ENCODE measurements at regions not wholly inside any gene's neighbourhood (a gene's known extent, or its start where the extent isn't known, plus 50 kb on each side); places are given as distances from the start of the nearest gene placed in this dataset.

DNA sequence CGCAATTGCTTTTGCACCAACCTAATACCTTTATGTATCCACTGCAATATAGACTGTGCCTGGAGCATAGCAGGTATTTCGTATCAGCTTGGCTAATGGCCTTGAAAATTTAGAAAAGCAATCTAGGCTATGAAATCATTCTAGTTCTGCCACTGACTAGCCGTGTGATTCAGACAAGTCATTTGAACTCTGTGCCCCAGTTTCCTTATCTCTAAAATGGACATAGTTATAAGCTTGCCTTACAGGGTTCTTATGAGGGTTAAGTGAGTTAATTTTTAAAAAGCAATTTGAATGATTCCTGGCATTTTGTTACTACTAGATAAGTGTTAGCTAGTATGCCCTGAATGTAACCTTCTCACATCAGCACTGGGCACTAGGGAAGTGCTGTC is 80.5 kb upstream of the PUM3 start:
- intact Hi-C loops (cut with DNase I): no loop called here
- Histone ChIP-seq H3K27me3 (no peaks in the 10 kb centered on the region), H3K4me3 (no peak overlapping the region), H3K27ac (no peak overlapping the region), H3K9me3 (no peaks in the 10 kb centered on the region), H3K4me1 (no peaks in the 10 kb centered on the region), H3K36me3 (no peaks in the 10 kb centered on the region)
- DNase-seq: no peak
- no peak for ATAC-seq
- TF ChIP-seq, protein P1, sequence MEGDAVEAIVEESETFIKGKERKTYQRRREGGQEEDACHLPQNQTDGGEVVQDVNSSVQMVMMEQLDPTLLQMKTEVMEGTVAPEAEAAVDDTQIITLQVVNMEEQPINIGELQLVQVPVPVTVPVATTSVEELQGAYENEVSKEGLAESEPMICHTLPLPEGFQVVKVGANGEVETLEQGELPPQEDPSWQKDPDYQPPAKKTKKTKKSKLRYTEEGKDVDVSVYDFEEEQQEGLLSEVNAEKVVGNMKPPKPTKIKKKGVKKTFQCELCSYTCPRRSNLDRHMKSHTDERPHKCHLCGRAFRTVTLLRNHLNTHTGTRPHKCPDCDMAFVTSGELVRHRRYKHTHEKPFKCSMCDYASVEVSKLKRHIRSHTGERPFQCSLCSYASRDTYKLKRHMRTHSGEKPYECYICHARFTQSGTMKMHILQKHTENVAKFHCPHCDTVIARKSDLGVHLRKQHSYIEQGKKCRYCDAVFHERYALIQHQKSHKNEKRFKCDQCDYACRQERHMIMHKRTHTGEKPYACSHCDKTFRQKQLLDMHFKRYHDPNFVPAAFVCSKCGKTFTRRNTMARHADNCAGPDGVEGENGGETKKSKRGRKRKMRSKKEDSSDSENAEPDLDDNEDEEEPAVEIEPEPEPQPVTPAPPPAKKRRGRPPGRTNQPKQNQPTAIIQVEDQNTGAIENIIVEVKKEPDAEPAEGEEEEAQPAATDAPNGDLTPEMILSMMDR (IDR thresholded peaks at IDR 0.05): no peak

- Histone ChIP-seq H3K27ac (no peak overlapping the region), H3K4me3 (no peak overlapping the region), H3K9me3 (no peaks in the 10 kb centered on the region), H3K4me1 (no peaks in the 10 kb centered on the region), H3K27me3 (no peaks in the 10 kb centered on the region), H3K36me3 (no peaks in the 10 kb centered on the region)
- ATAC-seq (no peak), DNase-seq (no peak)
- intact Hi-C loops (cut with DNase I): no loop called here
- TF ChIP-seq, protein P1 (IDR thresholded peaks at IDR 0.05): no peak
Observed at GRCh38 chr9:2923766-2924379, 80.0 kb upstream of the PUM3 start.

DNA sequence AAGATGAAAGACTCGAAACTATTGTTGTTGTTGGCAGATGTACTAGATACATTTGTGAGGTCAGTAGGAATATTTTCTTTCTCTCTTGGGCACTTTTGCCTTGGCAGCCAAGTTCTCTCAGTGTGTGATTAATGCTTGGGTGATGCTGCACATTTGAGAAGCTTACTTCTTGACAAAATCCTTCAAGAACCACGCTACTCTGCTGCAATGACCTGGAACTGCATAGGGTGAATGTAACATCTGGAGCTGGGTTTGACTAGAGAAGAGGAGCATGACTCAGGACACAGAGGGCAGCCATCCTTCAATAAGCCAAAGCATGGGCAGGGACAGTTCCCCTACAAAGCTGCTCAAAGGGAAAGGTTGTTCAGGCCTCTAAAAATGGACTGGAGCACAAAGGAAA is 75.5 kb upstream of the PUM3 start:
- no peaks in the 10 kb centered on the region for H3K9me3 ChIP-seq
- DNase-seq (no peak), ATAC-seq (no peak)
- no peaks in the 10 kb centered on the region for H3K27me3 ChIP-seq
- H3K36me3 ChIP-seq: no peaks in the 10 kb centered on the region
- H3K4me3 ChIP-seq: no peak overlapping the region
- TF ChIP-seq, protein P1 (IDR thresholded peaks at IDR 0.05): no peak
- no peaks in the 10 kb centered on the region for H3K4me1 ChIP-seq
- H3K27ac ChIP-seq: no peak overlapping the region
- intact Hi-C loops (cut with DNase I): no loop called here

DNA sequence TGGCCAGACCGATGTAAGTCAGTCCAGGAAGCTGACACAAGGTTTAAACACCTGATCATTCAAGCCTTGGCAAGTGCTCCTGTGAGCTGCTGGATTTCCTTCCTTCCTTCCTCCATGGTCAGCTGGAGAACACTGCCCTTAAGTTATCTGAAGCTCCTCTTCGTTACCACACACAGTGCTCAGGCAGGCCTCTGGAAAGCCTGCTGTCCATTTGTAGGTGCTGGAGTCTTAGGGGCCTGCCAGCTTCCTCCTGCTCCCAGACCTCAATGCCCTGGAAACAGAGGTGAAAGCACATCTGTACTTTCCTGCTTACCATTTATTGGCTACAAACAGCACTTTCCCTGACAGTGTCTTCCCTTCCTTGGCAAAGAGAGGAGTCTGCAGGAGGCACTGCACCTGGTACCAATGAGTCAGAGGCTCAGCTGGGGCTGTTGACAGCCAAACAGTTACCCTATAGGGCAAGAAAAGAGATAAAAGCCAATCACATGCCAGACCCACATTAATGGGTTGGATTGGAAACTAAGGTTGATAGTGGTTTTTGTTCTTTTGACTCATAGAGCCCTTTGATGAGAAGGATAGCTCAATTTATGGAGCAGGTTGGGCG is 72.6 kb upstream of the PUM3 start:
- no peak overlapping the region for H3K4me3 ChIP-seq
- DNase-seq: peak in 1 of 4 donors; percentile 7
- intact Hi-C loops (cut with DNase I): no loop called here
- H3K4me1 ChIP-seq: no peaks in the 10 kb centered on the region
- no peak for ATAC-seq
- TF ChIP-seq, protein P1 (IDR thresholded peaks at IDR 0.05): no peak
- no peaks in the 10 kb centered on the region for H3K9me3 ChIP-seq
- H3K27me3 ChIP-seq: no peaks in the 10 kb centered on the region
- no peak overlapping the region for H3K27ac ChIP-seq
- H3K36me3 ChIP-seq: no peaks in the 10 kb centered on the region

DNA sequence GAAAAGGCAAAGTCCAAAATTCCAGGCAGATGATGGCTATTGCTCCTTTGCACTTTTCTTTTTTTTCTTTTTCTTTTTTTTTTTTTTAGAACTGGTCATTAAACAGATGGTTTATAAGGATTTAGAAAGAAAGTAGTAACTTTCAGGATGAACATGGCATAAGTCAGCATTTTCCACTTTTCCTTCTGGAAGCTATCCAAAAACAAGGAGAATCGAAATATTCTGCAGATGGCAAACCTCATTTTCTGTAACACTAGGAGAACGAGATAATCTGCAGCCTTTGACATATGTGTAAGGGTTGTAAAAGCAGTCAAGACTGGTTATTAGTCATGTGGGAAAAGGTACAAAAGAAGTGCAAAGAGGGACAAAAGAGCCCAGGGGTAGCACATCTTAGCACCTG is 69.1 kb upstream of the PUM3 start:
- H3K4me3 ChIP-seq: no peak overlapping the region
- H3K27ac ChIP-seq: no peak overlapping the region
- H3K4me1 ChIP-seq: no peaks in the 10 kb centered on the region
- TF ChIP-seq, protein P1 (IDR thresholded peaks at IDR 0.05): no peak
- ATAC-seq (no peak), DNase-seq (no peak)
- intact Hi-C loops (cut with DNase I): no loop called here
- no peaks in the 10 kb centered on the region for H3K9me3 ChIP-seq
- H3K36me3 ChIP-seq: no peaks in the 10 kb centered on the region
- no peaks in the 10 kb centered on the region for H3K27me3 ChIP-seq

Data from left lung (tissue), 4 donors.